ENCODE measurements at regions not wholly inside any gene's neighbourhood (a gene's known extent, or its start where the extent isn't known, plus 50 kb on each side); places are given as distances from the start of the nearest gene placed in this dataset.
"Not testable (repeated sequence)": the region's sequence is repeated elsewhere in the genome, so short reads cannot be mapped to it uniquely, and the experiment has no call there.

DNA sequence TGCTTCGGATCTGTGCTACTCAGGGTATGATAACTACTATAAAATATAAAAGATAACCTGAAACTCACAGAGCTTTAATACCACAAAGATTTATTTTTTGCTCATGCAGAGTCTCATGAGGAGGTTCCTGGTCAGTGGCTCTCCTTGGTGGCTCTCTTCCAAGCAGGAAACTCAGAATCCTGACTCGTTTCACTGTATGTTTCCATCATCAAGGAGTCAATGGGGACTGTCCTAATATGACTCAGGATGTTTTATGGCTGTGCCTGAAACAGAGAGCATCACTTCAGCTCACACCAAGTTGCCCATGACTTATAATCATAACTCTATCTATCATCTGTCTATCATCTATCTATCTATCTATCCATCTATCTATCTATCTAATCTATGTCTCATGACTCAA, 620.8 kb upstream of the NR3C2 start:
- DNase-seq = no peak
- H3K27me3 ChIP-seq (ENCODE audit: control insufficient read depth, insufficient read depth, low read length) = no peaks in the 10 kb centered on the region
- no peaks in the 10 kb centered on the region for H3K36me3 ChIP-seq (replicated peaks; ENCODE audit: control insufficient read depth, insufficient read depth, low read length)
- H3K4me3 ChIP-seq (ENCODE audit: insufficient read depth, low read depth, low read length) = no peak overlapping the region

DNA sequence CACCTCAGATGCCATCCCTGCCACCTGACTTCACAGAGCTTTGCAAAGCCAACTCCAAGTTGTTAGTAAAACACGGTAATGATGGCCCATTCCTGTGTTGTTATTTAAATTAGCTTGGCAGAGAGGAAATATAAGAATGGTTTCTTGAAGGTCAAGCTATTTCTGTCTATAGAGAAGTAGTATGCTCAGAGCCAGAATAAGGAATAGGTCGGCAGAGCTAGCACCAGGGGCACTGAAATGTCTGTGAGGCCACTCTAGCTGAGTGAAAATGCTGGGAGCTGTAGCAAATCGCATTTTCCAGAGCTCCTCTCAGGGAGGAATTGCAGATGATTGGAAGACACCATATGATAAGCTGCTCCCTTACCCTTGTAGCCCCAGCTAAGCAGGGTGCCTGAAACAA, 615.4 kb upstream of the NR3C2 start:
- DNase-seq = no peak
- H3K4me3 ChIP-seq (ENCODE audit: insufficient read depth, low read depth, low read length) = no peak overlapping the region
- no peaks in the 10 kb centered on the region for H3K36me3 ChIP-seq (replicated peaks; ENCODE audit: control insufficient read depth, insufficient read depth, low read length)
- H3K27me3 ChIP-seq (ENCODE audit: control insufficient read depth, insufficient read depth, low read length) = no peaks in the 10 kb centered on the region

DNA sequence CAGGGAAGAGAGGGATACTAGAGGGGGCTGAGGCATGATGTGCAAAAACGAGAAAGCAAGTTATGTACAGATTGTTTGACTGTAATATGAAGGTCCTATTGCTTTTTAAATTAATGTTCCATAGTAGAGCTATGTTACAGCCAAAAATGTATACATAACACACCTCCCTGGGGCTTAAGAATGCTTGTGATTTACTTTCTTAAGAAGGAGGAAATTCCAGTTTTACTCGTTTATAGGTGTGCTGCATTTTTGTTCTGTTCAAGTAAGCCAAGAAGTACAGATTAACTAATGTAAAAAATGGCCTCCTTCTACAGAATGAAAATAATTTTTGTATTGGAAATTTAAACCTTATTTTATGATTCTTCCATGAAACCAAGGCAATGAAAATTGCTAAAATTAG, 614.4 kb upstream of the NR3C2 start:
- H3K4me3 ChIP-seq (ENCODE audit: insufficient read depth, low read depth, low read length) = no peak overlapping the region
- no peak for DNase-seq
- no peaks in the 10 kb centered on the region for H3K36me3 ChIP-seq (replicated peaks; ENCODE audit: control insufficient read depth, insufficient read depth, low read length)
- no peaks in the 10 kb centered on the region for H3K27me3 ChIP-seq (ENCODE audit: control insufficient read depth, insufficient read depth, low read length)

DNA sequence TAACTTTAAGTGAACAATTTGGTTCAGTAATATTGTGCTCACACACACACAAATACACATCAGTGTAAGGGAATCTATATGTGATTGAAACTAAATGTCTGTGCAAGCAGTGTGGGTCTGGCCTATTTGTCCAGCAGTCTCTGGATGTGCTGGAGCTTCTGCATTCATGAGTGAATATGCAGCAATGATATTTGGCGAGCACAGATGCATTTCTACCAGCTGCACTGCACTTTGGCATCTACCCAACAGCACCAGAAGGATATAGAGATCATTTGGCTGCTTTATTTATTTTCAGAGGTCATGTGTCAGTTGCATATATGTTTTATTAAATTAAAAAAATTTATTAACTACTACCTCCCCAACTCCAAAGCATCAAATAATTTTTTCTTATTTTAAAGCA, 613.4 kb upstream of the NR3C2 start:
- Histone ChIP-seq H3K36me3 (replicated peaks; ENCODE audit: control insufficient read depth, insufficient read depth, low read length) (no peaks in the 10 kb centered on the region), H3K4me3 (ENCODE audit: insufficient read depth, low read depth, low read length) (no peak overlapping the region), H3K27me3 (ENCODE audit: control insufficient read depth, insufficient read depth, low read length) (no peaks in the 10 kb centered on the region)
- DNase-seq = no peak

DNA sequence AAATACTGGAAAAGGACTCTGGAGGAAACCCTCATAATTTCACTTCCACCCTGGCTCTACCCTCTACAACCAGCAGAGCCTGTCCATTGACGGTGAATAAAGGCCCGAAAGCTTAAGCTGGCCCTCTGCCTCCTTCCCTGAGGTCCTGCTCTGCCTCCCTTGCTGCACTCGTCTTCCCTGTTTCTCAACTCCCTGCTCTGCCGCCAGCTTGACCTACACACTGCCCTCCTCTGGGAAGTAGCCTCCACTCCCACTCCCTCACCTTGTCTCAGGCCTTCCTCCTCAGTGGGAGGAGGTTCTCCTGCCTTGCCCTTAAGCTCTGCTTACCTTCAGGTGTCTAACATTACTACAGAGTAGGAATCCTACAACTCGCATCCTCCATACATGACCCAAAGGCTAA, 608.6 kb upstream of the NR3C2 start:
- no peaks in the 10 kb centered on the region for H3K27me3 ChIP-seq (ENCODE audit: control insufficient read depth, insufficient read depth, low read length)
- no peak overlapping the region for H3K4me3 ChIP-seq (ENCODE audit: insufficient read depth, low read depth, low read length)
- no peaks in the 10 kb centered on the region for H3K36me3 ChIP-seq (replicated peaks; ENCODE audit: control insufficient read depth, insufficient read depth, low read length)
- DNase-seq = no peak

DNA sequence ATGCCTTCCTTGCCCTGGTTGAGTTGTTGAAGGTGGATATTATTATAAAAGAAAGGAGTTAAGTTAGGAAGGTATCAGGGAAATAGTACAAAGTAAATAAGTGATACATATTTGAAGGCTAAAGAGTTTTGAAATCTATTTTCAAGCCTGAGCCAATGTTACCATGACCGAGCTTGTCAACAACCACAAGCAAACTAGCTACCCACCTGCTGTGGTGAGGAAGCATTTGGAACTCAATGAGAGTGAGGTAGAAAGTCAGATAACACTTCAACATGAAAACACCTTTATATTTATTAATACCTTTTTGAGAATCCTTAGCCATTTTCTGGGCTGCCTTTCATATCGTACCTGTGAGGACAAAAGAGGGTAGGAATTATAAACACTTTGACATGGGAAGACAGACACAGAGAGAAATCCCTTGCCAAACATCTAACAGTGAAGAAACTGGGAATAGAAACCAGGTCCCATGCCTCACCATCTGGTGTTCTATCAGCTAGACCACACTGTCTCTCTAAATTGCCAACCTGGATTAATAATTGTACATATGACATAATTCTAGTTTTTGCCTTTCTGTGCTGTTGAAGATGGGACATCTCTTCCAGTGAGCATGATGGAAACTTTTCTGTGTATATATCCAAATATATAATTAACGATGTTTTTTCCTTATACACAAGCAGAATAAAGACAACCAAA, 606.4 kb upstream of the NR3C2 start:
- H3K4me3 ChIP-seq (ENCODE audit: insufficient read depth, low read depth, low read length) = no peak overlapping the region
- no peaks in the 10 kb centered on the region for H3K36me3 ChIP-seq (replicated peaks; ENCODE audit: control insufficient read depth, insufficient read depth, low read length)
- DNase-seq = no peak
- no peaks in the 10 kb centered on the region for H3K27me3 ChIP-seq (ENCODE audit: control insufficient read depth, insufficient read depth, low read length)

DNA sequence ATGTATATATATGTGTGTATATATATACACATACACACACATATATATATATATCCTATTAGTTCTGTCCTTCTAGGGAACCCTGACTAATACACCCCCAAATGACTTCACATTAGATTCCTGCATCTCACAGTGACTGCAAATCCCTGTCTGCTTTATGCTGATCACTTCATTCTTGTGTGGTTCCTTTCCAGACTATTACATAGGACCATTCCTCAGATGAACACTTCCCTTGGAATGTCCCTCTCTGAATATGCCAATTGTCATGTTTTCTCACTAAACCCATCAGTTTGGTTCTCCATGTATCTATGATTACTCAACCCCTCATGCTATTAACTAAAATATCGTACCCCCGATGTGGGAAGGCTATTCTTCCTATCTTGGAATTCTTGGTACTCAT, 605.2 kb upstream of the NR3C2 start:
- DNase-seq = no peak
- Histone ChIP-seq H3K4me3 (ENCODE audit: insufficient read depth, low read depth, low read length) (no peak overlapping the region), H3K27me3 (ENCODE audit: control insufficient read depth, insufficient read depth, low read length) (no peaks in the 10 kb centered on the region), H3K36me3 (replicated peaks; ENCODE audit: control insufficient read depth, insufficient read depth, low read length) (no peaks in the 10 kb centered on the region)

DNA sequence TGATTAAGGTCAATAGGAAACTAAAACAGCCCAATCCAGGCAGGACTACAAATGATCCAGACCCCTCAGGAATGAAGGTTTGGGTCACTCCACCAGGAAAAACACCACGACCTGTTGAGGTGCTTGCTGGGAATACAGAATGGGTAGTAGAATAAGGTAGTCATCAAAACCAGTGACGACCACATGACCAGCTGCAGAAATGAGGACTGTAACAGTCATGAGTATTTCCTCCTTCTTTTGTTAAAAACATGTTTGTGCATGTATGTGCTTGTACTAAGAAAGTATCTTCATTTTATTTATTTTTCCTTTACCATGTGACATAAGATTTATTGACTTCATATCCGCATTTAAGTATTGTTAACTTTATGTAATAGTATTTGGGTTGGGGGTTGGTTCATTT, 603.5 kb upstream of the NR3C2 start:
- Histone ChIP-seq H3K4me3 (ENCODE audit: insufficient read depth, low read depth, low read length) (no peak overlapping the region), H3K36me3 (replicated peaks; ENCODE audit: control insufficient read depth, insufficient read depth, low read length) (no peaks in the 10 kb centered on the region), H3K27me3 (ENCODE audit: control insufficient read depth, insufficient read depth, low read length) (no peaks in the 10 kb centered on the region)
- DNase-seq = no peak

DNA sequence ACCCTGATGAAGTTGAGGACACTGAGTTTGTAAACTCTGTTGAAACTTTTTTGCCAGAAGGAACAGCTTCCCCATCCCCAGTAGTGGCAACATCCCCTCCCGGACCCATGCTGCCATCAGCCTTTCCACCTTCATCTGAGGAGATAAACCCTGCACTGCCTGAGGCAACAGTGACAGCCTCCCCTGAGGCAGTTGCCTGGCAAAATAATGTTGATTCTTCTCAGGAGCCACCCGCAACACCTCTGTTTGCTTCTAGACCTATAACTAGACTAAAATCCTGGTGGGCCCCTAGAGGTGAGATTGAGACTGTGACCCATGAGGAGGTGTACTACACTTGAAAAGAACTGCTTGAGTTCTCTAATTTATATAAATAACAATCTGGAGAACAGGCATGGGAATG, 597.6 kb upstream of the NR3C2 start:
- not testable (repeated sequence) for H3K36me3 ChIP-seq (replicated peaks; ENCODE audit: control insufficient read depth, insufficient read depth, low read length); H3K27me3 ChIP-seq (ENCODE audit: control insufficient read depth, insufficient read depth, low read length); H3K4me3 ChIP-seq (ENCODE audit: insufficient read depth, low read depth, low read length); DNase-seq

DNA sequence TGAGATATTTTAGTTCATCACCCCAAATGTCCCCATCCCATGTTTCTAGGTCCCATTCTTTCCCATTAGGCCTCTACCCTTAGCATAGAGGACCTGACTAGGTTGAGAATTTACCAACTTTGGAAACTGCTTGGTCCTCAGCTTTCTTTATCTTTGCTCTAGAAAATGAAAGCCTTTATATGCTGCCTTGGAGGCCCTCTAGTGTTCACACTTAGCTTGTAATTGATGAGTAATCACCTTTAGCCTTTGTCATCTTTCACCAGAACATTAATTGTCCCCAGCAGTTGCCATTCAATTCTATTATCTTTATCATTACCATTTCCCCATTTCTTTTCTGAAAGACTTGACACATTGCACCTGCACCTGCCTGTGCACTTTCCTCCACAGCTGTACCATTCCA, 589.2 kb upstream of the NR3C2 start:
- DNase-seq = no peak
- no peak overlapping the region for H3K4me3 ChIP-seq (ENCODE audit: insufficient read depth, low read depth, low read length)
- H3K36me3 ChIP-seq (replicated peaks; ENCODE audit: control insufficient read depth, insufficient read depth, low read length) = no peaks in the 10 kb centered on the region
- no peaks in the 10 kb centered on the region for H3K27me3 ChIP-seq (ENCODE audit: control insufficient read depth, insufficient read depth, low read length)

DNA sequence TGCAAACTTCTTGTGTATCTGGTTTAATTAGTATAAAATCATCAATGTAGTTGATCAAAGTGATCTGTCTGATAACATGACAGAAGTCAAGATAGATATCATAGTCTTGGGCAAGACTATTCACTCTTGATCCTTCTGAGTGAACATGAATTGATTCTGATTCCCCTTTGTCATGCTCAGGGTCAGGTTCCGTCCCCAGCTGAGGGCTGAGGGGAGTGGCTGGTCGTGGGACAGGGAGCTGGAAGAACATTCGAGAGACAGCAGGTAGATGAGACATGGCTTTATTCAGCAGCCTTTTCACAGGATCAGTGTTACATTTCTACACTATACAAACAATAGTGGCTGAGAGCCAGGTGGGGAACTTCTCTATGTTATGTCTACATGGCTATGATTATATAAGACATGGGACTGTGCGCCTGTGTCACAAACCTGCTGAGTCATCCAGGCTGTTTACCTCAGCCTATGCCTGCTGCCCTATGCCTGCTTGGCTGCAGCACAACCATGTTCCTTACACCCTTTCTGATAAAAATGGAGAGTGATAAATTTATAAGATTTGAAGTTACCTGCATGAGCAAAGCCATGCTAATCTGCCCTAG, 586.9 kb upstream of the NR3C2 start:
- no peak for DNase-seq

DNA sequence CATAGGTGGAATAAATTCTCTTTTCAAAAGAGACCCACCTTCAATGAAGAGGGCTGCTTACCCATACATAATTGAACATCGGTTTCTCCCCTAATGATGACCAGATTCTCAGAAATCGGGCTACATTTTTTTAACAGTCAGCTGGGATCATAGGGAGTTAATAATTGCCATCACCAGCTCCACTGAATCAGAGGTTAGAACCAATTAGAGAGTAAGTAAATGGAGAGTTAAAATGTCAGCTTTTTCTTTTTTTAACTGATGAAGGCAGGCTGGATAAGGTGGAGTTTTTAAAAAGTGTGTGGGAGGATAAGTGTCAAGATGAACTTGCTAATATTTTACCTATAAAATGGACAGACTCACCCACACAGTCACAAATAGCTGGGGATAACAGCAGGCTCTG, 584.5 kb upstream of the NR3C2 start:
- Histone ChIP-seq H3K4me3 (ENCODE audit: insufficient read depth, low read depth, low read length) (no peak overlapping the region), H3K36me3 (replicated peaks; ENCODE audit: control insufficient read depth, insufficient read depth, low read length) (no peaks in the 10 kb centered on the region), H3K27me3 (ENCODE audit: control insufficient read depth, insufficient read depth, low read length) (no peaks in the 10 kb centered on the region)
- DNase-seq = no peak

More for the DNA sequence above, 586.9 kb upstream of the NR3C2 start:
- no peaks in the 10 kb centered on the region for H3K27me3 ChIP-seq (ENCODE audit: control insufficient read depth, insufficient read depth, low read length)
- no peaks in the 10 kb centered on the region for H3K36me3 ChIP-seq (replicated peaks; ENCODE audit: control insufficient read depth, insufficient read depth, low read length)
- no peak overlapping the region for H3K4me3 ChIP-seq (ENCODE audit: insufficient read depth, low read depth, low read length)

DNA sequence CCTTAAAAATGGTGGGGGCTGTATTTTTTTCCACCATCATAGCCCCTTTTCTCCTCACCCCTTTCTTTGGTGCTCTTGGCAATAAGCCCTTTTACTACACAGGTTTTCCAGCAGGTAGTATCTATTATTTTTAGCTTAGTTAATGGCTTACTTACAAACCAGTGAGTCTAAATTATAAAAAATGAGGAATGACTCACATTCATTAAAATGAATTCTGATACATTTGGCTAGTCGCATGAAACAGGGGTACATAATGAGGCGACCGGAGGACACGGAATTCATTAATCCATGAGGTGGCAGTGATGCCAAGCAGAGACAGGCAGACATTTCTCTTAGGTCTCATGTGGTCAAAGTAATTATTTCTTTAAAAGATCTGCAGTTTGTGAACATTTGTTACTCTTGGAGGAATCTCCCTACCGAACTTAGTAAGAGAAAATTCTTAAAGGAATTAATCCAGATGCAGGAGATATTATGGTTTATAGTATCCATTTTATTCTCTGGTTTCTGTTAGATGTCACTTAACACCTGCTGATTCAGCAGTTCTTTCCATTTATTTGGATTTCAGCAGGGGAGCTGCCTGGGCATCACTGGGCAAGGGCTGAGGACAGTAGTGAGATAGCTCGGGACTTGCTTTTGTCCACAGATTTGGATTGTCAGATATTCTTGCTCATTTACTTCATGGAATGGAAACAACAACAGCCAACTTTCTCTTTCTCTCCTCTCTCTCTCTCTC, 575.0 kb upstream of the NR3C2 start:
- H3K36me3 ChIP-seq (replicated peaks; ENCODE audit: control insufficient read depth, insufficient read depth, low read length) = no peaks in the 10 kb centered on the region
- DNase-seq = no peak
- no peaks in the 10 kb centered on the region for H3K27me3 ChIP-seq (ENCODE audit: control insufficient read depth, insufficient read depth, low read length)
- no peak overlapping the region for H3K4me3 ChIP-seq (ENCODE audit: insufficient read depth, low read depth, low read length)

DNA sequence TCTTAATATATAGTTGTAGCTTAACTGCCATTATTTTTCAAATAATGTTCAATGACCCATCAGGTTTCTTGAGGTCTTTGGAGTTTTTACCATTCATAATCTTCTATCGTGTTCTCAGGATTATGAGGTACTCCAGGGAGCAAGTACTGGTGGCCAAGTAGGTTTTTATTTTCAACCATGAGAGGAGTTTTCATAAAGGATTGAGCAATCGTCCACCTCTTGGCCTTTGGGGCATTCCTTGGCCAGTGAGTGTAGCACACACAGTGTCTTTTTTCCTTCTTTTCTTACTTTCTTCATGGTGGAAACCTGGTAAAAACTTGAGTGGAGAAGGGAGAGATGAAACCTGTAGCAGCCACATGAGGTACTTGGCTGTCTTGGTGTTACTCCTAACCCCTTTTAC, 567.0 kb upstream of the NR3C2 start:
- DNase-seq = no peak
- H3K4me3 ChIP-seq (ENCODE audit: insufficient read depth, low read depth, low read length) = no peak overlapping the region
- no peaks in the 10 kb centered on the region for H3K36me3 ChIP-seq (replicated peaks; ENCODE audit: control insufficient read depth, insufficient read depth, low read length)
- H3K27me3 ChIP-seq (ENCODE audit: control insufficient read depth, insufficient read depth, low read length) = no peaks in the 10 kb centered on the region

DNA sequence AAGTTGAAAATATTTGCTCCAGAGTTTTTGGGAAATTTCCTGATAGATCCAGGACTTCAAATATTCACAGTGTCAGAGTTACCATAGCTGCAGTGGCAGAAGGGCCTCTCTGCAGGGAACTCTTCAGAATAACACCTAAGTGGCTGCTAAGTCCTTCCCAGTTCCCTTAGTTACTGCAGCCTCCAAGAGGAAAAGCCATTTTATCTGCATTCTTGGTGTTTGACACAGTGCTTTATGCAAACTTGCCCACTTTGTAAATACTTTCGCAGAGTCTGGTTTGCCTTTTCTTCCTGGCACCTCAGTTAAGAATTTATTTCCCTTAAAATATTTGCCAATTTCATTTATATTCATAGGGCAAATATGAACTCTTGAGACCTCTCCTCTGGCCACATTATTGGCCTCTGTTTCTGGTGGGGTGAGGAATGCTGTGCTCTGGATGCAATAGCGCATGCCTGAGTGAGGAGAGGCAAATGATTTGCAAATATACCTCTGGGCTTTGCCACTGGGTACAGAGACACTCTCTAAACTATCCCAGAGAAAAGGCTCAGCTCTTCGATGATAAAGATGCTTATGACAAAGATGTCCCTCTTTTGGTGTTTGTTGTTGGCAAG, 566.3 kb upstream of the NR3C2 start:
- Histone ChIP-seq H3K27me3 (ENCODE audit: control insufficient read depth, insufficient read depth, low read length) (no peaks in the 10 kb centered on the region), H3K36me3 (replicated peaks; ENCODE audit: control insufficient read depth, insufficient read depth, low read length) (no peaks in the 10 kb centered on the region), H3K4me3 (ENCODE audit: insufficient read depth, low read depth, low read length) (no peak overlapping the region)
- no peak for DNase-seq
